ENCODE measurements at regions not wholly inside any gene's neighbourhood (a gene's known extent, or its start where the extent isn't known, plus 50 kb on each side); places are given as distances from the start of the nearest gene placed in this dataset.

Small RNA genes in the stretch of these regions (small RNA-seq; reads per million reads assigned to genes)
- gene SNX3P1X: 0 reads per million in 4 donors
